K562 (cell line): ENCODE measurements at regions not wholly inside any gene's neighbourhood (a gene's known extent, or its start where the extent isn't known, plus 50 kb on each side); places are given as distances from the start of the nearest gene placed in this dataset.

ENCODE experiments used
- ATAC-seq: fragments of 200-7000 bp; cut with Tn5 transposase; 3 replicates; pipeline ENCODE4 v1.9.1; 2020; ENCODE audit warnings: moderate library complexity
- BruUV-seq: library from RNA; stranded (reverse); fragments of 400-500 nt; replicated peaks from 2 replicates; lab custom pipeline; 2021; lab: Mats Ljungman, UMichigan
- CTCF ChIA-PET: fragments of 300-600 bp; formaldehyde crosslinking; extraction: SDS; loops from one replicate; lab custom pipeline; 2021; ENCODE audit warnings: low intra/inter-chr PET ratio; lab: Yijun Ruan, JAX
- POLR2A ChIA-PET: fragments of 300-600, 350-650 bp; sonication (Branson Sonifier 250); formaldehyde crosslinking; extraction: SDS; loops from one replicate; lab custom pipeline; 2021; ENCODE audit warnings: antibody characterized with exemption, inconsistent platforms; lab: Yijun Ruan, JAX
- DNase-seq, 4 experiments: peaks; one replicate each; pipeline versions ENCODE4 v3.0.0 to v3.0.0-alpha.2; 2011 to 2018; ENCODE audit warnings: low spot score in 3 of 4, mixed read lengths in 3 of 4; ENCODE audit errors: extremely low read depth in 1 of 4
- FAIRE-seq: peaks from 2 replicates; lab custom pipeline; 2011; peaks lifted over from hg19 to GRCh38; lab: Jason Lieb, UNC
- H2AFZ ChIP-seq: 2 replicates; pipeline ENCODE4 v1.6.0; 2011; ENCODE audit warnings: low read depth, low read length, control low read depth, inconsistent platforms
- H3K27ac ChIP-seq: fragments of 200-600 bp; 3 replicates; pipeline ENCODE4 v1.8.0; 2011; ENCODE audit warnings: low read depth, mild to moderate bottlenecking, control low read depth, inconsistent platforms, low read length, moderate library complexity, mixed read lengths; ENCODE audit errors: extremely low read depth
- H3K27me3 ChIP-seq, 2 experiments: fragments of 300-600 bp in 1 of 2; 2 replicates in 1 of 2; 3 replicates in 1 of 2; pipeline versions ENCODE4 v1.6.0 to v1.8.0; 2011; ENCODE audit warnings: inconsistent platforms in 2 of 2, low read length in 2 of 2, mild to moderate bottlenecking in 1 of 2, mixed read lengths in 1 of 2, moderate library complexity in 1 of 2; ENCODE audit not compliant: control insufficient read depth in 2 of 2, insufficient read depth in 2 of 2
- H3K36me3 ChIP-seq: fragments of 300-600 bp; 3 replicates; pipeline ENCODE4 v1.8.0; 2011; ENCODE audit warnings: mild to moderate bottlenecking, low read length, inconsistent platforms; ENCODE audit not compliant: control insufficient read depth, insufficient read depth
- H3K4me1 ChIP-seq, 2 experiments: fragments of 200-600 bp in 1 of 2; replicated peaks in 1 of 2; 2 replicates in 1 of 2; 3 replicates in 1 of 2; pipeline versions ENCODE4 v1.5.1 to v1.8.0; 2011; ENCODE audit warnings: inconsistent platforms in 2 of 2, low read length in 2 of 2, mild to moderate bottlenecking in 1 of 2, mixed read lengths in 1 of 2, moderate library complexity in 1 of 2; ENCODE audit not compliant: control insufficient read depth in 2 of 2, insufficient read depth in 2 of 2
- H3K4me2 ChIP-seq: 2 replicates; pipeline ENCODE4 v1.6.1; 2011; ENCODE audit warnings: low read length, control low read depth, inconsistent platforms, mixed read lengths; ENCODE audit not compliant: insufficient read depth
- H3K4me3 ChIP-seq: fragments of 200-600 bp; sonication (generic), shearing (Covaris generic); 2 replicates; pipeline ENCODE4 v1.5.1; 2016; ENCODE audit warnings: control low read depth, inconsistent platforms
- H3K79me2 ChIP-seq: fragments of 200-600 bp; 3 replicates; pipeline ENCODE4 v1.8.0; 2011; ENCODE audit warnings: low read length, inconsistent platforms; ENCODE audit not compliant: control insufficient read depth, insufficient read depth
- H3K9ac ChIP-seq, 2 experiments: 2 replicates each; pipeline versions ENCODE4 v1.6.0 to v1.6.1; 2011; ENCODE audit warnings: low read depth in 2 of 2, low read length in 2 of 2, control low read depth in 1 of 2, inconsistent platforms in 1 of 2, mild to moderate bottlenecking in 1 of 2, mixed read lengths in 1 of 2; ENCODE audit not compliant: insufficient read depth in 1 of 2
- H3K9me1 ChIP-seq: one replicate; pipeline ENCODE4 v1.6.0; 2011; ENCODE audit warnings: inconsistent platforms, mild to moderate bottlenecking, low read length, moderate library complexity; ENCODE audit not compliant: control insufficient read depth, insufficient read depth
- H3K9me3 ChIP-seq: replicated peaks from 2 replicates; pipeline ENCODE4 v1.5.1; 2011; ENCODE audit warnings: low read depth, low read length, inconsistent platforms; ENCODE audit not compliant: control insufficient read depth, insufficient read depth
- H4K20me1 ChIP-seq: replicated peaks from 2 replicates; pipeline ENCODE4 v1.6.1; 2011; ENCODE audit warnings: low read length, inconsistent platforms, mixed read lengths; ENCODE audit not compliant: control insufficient read depth, insufficient read depth
- FOXM1 ChIP-seq, 2 experiments: fragments of 450-650 bp in 1 of 2; sonication (generic) in 1 of 2; formaldehyde crosslinking in 1 of 2; IDR thresholded peaks; 2 replicates each; pipeline versions ENCODE4 v1.6.1 to v1.9.0; 2017 to 2022; ENCODE audit warnings: low read depth in 2 of 2, mild to moderate bottlenecking in 2 of 2, missing genetic modification reagents in 1 of 2, moderate library complexity in 1 of 2
- GTF2B ChIP-seq: IDR thresholded peaks from 2 replicates; pipeline ENCODE4 v1.6.1; 2011; ENCODE audit not compliant: insufficient read length; ENCODE audit errors: extremely low read depth
- HMGXB4 ChIP-seq: sonication (generic); formaldehyde crosslinking; IDR thresholded peaks from 2 replicates; pipeline ENCODE4 v1.8.1; 2023; ENCODE audit warnings: mild to moderate bottlenecking, missing genetic modification reagents
- XRCC4 ChIP-seq: IDR thresholded peaks from one replicate; pipeline ENCODE4 v1.6.1; 2011; ENCODE audit not compliant: insufficient read depth, insufficient read length; ENCODE audit errors: extremely low read depth
- ZNF124 ChIP-seq: sonication (generic); formaldehyde crosslinking; IDR thresholded peaks from 2 replicates; pipeline ENCODE4 v1.8.1; 2022; ENCODE audit warnings: missing genetic modification reagents
- ZNF512 ChIP-seq: IDR thresholded peaks from 2 replicates; pipeline ENCODE4 v1.6.1; 2016; ENCODE audit warnings: missing genetic modification characterization, missing compliant biosample characterization
- WGBS: fragments of 100-300 bp; shearing (Covaris generic); methylation state at CpG from one replicate; pipeline ENCODE4 v1.1.6; 2016; ENCODE audit warnings: low coverage, mixed read lengths; ENCODE audit not compliant: insufficient coverage; ENCODE audit errors: missing lambda C conversion rate; 5-methylcytosine and 5-hydroxymethylcytosine counted together
- in situ Hi-C: fragments of 300-500 bp; cut with MboI; formaldehyde crosslinking; loops from 4 replicates; pipeline ENCODE4 v1.15.0; 2018; ENCODE audit warnings: inconsistent platforms, mixed read lengths
- intact Hi-C: fragments of 100-400 bp; cut with micrococcal nuclease; formaldehyde crosslinking; loops from 2 replicates; pipeline ENCODE4 v1.14.2; 2022

- TF ChIP-seq XRCC4, result no peak
Observed at GRCh38 chr14:105888784-105889665, 362.6 kb downstream of the TMEM121 start (continued).

GRCh38 chr14:105889666-105890473 lies 363.5 kb downstream of the TMEM121 start:
- no peak for FAIRE-seq
- BruUV-seq, result no TSS peak

More at GRCh38 chr14:105889666-105890473, 363.5 kb downstream of the TMEM121 start:
- DNase-seq (peak; percentile 2 to 4 (median 2)), ATAC-seq (no peak)
- Histone ChIP-seq H3K4me2 (no peak overlapping the region), H2AFZ (no peak overlapping the region), H3K9ac (no peak overlapping the region), H3K27me3 (no peaks in the 10 kb centered on the region), H3K9me1 (no peaks in the 10 kb centered on the region), H3K4me3 (no peak overlapping the region), H4K20me1 (no peaks in the 10 kb centered on the region), H3K79me2 (no peaks in the 10 kb centered on the region), H3K36me3 (no peaks in the 10 kb centered on the region), H3K4me1 (no peaks in the 10 kb centered on the region), H3K27ac (no peak overlapping the region), H3K9me3 (no peaks in the 10 kb centered on the region)
- TF ChIP-seq ZNF124 (CRISPR knock-in tag) (no peak), ZNF512 (no peak), GTF2B (no peak), FOXM1 (IDR thresholded peaks at IDR 0.05; ENCODE audit: low read depth) (no peak), FOXM1 (CRISPR knock-in tag; IDR thresholded peaks at IDR 0.05; ENCODE audit: low read depth) (no peak), HMGXB4 (CRISPR knock-in tag) (no peak)
- POLR2A ChIA-PET, result no interaction called here
- in situ Hi-C loops (no loop called here), intact Hi-C loops (no loop called here)
- 0% methylated on average over 7 of the region's 10 CpGs for WGBS
- CTCF ChIA-PET, result no interaction called here
